ENCODE measurements at regions not wholly inside any gene's neighbourhood (a gene's known extent, or its start where the extent isn't known, plus 50 kb on each side); places are given as distances from the start of the nearest gene placed in this dataset.

- DNase-seq (ENCODE audit: low read depth in 2 of 2): no peak
These were observed 50.5 kb upstream of the POU2AF2 start for GRCh38 chr11:111194860-111195568.

- DNase-seq (ENCODE audit: low read depth in 2 of 2): no peak
These were observed 51.5 kb upstream of the POU2AF2 start for GRCh38 chr11:111193924-111194490.

GRCh38 chr11:111189466-111189865, 56.1 kb upstream of the POU2AF2 start:
- no peak for DNase-seq (ENCODE audit: low read depth in 2 of 2)

GRCh38 chr11:111186308-111186915, 59.1 kb upstream of the POU2AF2 start:
- DNase-seq (ENCODE audit: low read depth in 2 of 2): no peak

DNA sequence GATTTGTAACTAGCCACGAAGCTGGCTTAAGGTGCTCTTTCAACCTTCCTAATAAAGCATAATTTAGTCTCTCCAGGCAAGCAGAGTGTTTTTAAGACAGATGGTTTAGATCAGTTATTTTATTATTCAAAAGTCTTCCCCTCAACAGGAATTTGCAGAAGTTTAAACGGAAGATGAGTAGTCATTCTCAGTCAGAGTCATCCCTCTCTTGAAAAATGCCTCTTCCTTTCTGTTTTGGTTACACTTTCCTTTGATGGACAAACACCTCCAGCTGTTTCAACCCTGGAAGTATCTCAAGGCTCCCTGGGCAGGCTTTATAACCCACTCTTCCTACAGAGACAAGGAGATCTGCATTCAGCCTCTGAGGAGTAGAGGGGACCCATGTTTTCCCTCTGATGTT, 60.3 kb upstream of the POU2AF2 start:
- DNase-seq (ENCODE audit: low read depth in 2 of 2): no peak

DNA sequence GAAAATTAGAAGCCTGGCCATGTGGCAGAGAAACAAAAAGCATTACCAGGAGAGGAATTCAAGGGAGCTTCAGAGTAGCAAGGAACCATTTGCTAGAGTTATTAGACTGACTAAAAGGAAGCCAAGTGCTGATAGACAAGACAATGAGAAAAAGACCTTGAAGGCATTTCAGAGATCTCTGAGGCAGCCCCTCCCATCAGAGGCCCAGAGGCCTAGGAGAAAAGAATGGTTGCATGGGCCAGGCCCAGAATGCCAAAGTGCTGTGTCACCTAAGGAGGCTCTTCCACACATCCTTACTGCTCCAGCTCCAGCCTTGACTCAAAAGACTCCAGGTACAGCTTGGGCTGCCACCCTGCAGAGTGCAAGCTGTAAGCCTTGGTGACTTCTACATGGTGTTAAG, 61.8 kb upstream of the POU2AF2 start:
- DNase-seq (ENCODE audit: low read depth in 2 of 2): no peak

- DNase-seq (ENCODE audit: low read depth in 2 of 2): no peak
These were observed 66.2 kb upstream of the POU2AF2 start for GRCh38 chr11:111179184-111179910.

GRCh38 chr11:111177037-111177871, 68.3 kb upstream of the POU2AF2 start:
- DNase-seq (ENCODE audit: low read depth in 2 of 2): no peak

- DNase-seq (ENCODE audit: low read depth in 2 of 2): no peak
These were observed 68.9 kb upstream of the POU2AF2 start for GRCh38 chr11:111176603-111177002.

- DNase-seq (ENCODE audit: low read depth in 2 of 2): no peak
These were observed 72.3 kb upstream of the POU2AF2 start for GRCh38 chr11:111173221-111173620.

GRCh38 chr11:111172321-111172862, 73.1 kb upstream of the POU2AF2 start:
- no peak for DNase-seq (ENCODE audit: low read depth in 2 of 2)

DNA sequence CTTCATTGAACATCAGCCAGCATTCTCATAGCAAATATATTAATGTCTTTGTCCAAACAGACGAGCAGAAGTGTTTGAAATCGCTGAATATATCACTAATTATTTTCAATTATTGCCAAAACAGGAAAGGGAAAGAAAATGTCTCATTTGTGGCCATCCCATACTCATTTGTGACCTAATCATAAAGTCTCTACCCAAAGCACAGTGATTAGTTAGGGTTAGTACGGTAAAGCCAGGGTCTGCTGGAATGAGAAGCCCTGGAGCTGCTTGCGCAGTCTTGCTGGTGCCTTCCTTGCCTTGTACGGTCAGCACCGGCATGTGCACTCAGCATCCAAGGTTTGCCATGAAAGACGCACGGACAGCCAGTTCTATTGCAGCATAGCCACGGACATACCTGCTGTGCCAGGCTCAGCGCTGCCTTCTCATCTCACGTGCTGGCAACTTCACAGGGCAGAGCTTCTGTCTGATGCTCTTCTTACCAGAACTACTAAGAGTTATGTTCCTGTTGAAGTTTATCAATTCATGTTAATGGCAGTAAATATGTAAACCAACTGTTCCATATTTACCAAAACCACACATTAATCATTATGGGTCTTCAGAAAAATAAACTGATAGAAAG, 74.7 kb upstream of the POU2AF2 start:
- DNase-seq (ENCODE audit: low read depth in 2 of 2): no peak

GRCh38 chr11:111169367-111169766, 76.2 kb upstream of the POU2AF2 start:
- no peak for DNase-seq (ENCODE audit: low read depth in 2 of 2)

GRCh38 chr11:111168871-111169270, 76.7 kb upstream of the POU2AF2 start:
- DNase-seq (ENCODE audit: low read depth in 2 of 2): no peak

DNA sequence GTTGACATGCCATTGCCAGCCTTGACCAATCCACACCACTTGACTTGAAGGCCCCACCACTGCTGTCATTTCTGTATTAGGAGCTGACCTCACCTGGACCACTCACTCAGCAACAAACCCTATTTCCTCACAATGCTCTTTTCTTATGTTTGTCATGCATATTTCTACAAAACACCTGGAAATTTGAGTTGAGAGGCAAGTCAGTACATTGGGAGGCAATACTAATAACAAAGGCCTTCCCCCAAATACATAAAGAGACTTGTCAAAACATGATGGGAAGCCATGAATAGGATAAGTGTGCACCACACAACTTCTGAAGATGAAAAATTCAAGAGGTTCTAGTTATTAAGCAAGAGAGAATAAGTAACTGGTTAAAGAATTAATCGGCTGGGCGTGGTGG, 77.9 kb upstream of the POU2AF2 start:
- no peak for DNase-seq (ENCODE audit: low read depth in 2 of 2)

DNA sequence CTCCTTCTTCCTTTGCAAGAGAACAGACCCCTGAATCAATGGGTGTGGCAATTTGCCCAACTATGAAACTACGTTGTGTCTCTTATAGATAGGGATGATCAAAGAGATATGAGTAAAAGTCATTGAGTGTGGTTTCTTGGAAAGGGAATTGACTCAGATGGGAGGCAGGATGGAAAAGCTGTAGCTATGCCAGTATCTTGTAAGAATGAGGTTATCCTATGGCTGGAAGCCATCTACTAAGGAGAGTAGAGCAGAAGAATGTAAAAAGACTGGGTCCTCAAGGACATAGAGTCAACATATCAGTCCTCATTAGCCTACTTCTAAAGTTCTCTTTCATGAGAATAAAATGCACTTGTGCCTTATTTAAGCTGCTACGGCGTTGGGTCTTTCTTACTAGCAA, 78.9 kb upstream of the POU2AF2 start:
- no peak for DNase-seq (ENCODE audit: low read depth in 2 of 2)

DNA sequence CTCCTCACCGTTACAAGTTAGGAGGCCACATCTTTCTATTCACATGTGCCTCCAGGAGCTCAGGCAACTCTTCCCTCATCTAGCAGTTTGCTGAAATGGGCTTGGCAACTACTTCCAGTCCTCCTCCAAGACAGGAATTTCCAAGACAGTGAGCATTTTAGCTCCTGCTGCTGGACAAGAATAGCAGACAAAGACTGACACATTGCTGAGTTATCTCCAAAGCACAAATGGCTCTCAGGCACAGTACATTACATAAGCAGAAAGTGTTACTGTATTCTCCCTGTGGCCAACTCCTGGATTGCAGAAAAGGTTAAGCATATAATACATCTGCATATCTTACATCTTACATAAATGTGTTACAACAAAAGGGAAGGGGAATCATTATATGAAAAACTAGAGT, 83.2 kb upstream of the POU2AF2 start:
- no peak for DNase-seq (ENCODE audit: low read depth in 2 of 2)

GRCh38 chr11:111157571-111157970, 88.0 kb upstream of the POU2AF2 start:
- DNase-seq (ENCODE audit: low read depth in 2 of 2): no peak

DNA sequence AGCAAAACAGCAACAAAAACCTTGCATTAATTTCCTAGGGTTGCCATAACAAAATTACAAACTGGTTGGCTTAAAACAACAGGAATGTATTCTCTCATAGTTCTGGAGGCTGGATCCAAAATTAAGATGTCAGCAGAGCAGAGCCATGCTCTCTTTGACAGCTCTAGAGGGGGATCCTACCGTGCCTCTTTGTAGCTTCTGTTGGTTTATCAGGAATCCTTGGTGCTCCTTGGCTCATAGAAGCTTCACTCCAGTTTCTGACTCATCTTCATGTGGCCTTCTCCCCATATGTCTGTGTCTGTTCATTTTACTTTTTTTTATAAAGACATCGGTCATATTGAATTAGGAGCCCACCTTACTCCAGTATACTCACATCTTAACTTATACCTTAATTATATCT, 90.5 kb upstream of the POU2AF2 start:
- DNase-seq (ENCODE audit: low read depth in 2 of 2): no peak

DNA sequence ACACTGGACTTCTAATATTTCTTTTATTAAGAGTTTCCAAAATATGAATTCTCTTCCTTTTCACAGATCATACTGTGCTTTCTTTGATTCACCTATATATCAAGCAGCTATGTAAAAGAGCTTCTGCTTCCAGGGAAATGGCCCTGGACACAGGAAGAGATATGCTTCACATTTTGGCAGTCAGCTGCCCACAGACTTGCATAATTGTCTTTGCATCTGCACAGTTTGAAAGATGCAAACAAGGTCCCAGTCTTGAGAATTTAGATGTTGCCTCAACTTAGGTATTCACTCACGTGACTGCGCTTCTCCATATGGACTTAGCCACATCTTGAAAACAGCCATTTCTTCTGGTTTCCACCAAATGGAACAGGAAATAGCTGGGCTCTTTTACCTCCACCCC, 92.3 kb upstream of the POU2AF2 start:
- no peak for DNase-seq (ENCODE audit: low read depth in 2 of 2)

GRCh38 chr11:111148953-111149352, 96.6 kb upstream of the POU2AF2 start:
- no peak for DNase-seq (ENCODE audit: low read depth in 2 of 2)

Measured in dermis microvascular lymphatic vessel endothelial cell (primary cell).